AML-193 (cell line): ENCODE measurements at regions not wholly inside any gene's neighbourhood (a gene's known extent, or its start where the extent isn't known, plus 50 kb on each side); places are given as distances from the start of the nearest gene placed in this dataset.
"Not testable (repeated sequence)": the region's sequence is repeated elsewhere in the genome, so short reads cannot be mapped to it uniquely, and the experiment has no call there.

Source experiments
- DNase-seq, 2 experiments: peaks; one replicate each; lab custom pipeline; 2025; lab: John Stamatoyannopoulos, UW

GRCh38 chr5:54821445-54822323, 163.7 kb downstream of the ESM1 start:
- no peak for DNase-seq

- no peak for DNase-seq
Measured at GRCh38 chr5:54820346-54821134, 164.9 kb downstream of the ESM1 start.

GRCh38 chr5:54807421-54807820, 178.0 kb downstream of the ESM1 start:
- peak in 1 of 2 experiments; percentile 13 for DNase-seq

- DNase-seq, result no peak
Measured at GRCh38 chr5:54804521-54804920, 180.9 kb downstream of the ESM1 start.

GRCh38 chr5:54804086-54804485, 181.3 kb downstream of the ESM1 start:
- DNase-seq, result no peak

GRCh38 chr5:54803471-54804011, 181.9 kb downstream of the ESM1 start:
- no peak for DNase-seq

GRCh38 chr5:54799645-54800044, 185.7 kb downstream of the ESM1 start:
- DNase-seq, result no peak

- no peak for DNase-seq
Measured at GRCh38 chr5:54795777-54796176, 189.6 kb downstream of the ESM1 start.

GRCh38 chr5:54795284-54795683, 190.1 kb downstream of the ESM1 start:
- DNase-seq, result no peak

- DNase-seq, result no peak
Measured at GRCh38 chr5:54794135-54794975, 191.0 kb downstream of the ESM1 start.

GRCh38 chr5:54793468-54794134, 191.8 kb downstream of the ESM1 start:
- no peak for DNase-seq

GRCh38 chr5:54792611-54793404, 192.6 kb downstream of the ESM1 start:
- DNase-seq, result no peak

GRCh38 chr5:54787910-54788309, 197.5 kb downstream of the ESM1 start:
- not testable (repeated sequence) for DNase-seq

- no peak for DNase-seq
Measured at GRCh38 chr5:54785729-54786591, 199.4 kb downstream of the ESM1 start.

- no peak for DNase-seq
Measured at GRCh38 chr5:54778783-54779182, 206.6 kb downstream of the ESM1 start.

- DNase-seq, result no peak
Measured at GRCh38 chr5:54775645-54776044, 209.7 kb downstream of the ESM1 start.

- no peak for DNase-seq
Measured at GRCh38 chr5:54774281-54775170, 210.9 kb downstream of the ESM1 start.

- no peak for DNase-seq
Measured at GRCh38 chr5:54772684-54773083, 212.7 kb downstream of the ESM1 start.
